Right lung (tissue), 2 donors: ENCODE measurements at regions not wholly inside any gene's neighbourhood (a gene's known extent, or its start where the extent isn't known, plus 50 kb on each side); places are given as distances from the start of the nearest gene placed in this dataset.

Experiments
- DNase-seq, 2 donors: peaks; one replicate each; pipeline ENCODE4 v3.0.0-alpha.2; 2013

DNA sequence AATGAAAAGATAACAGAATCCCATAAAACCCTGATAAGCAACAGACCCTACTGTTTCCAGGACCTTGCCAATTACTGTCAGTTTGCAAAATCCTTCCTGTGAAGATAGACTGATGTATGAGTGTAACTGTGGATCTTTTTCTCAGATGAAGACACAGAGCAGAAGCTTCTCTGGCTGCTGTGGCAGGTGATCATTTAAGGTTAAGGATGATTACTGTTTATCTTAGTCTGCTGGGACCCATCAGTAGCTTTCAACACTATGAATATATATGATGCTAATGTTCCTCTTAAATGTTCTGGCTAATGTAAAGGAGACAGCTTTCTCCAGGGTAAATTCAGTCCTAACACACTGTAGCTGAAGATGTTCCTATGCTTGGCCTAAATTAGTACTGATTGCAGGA lies 56.0 kb upstream of the CTTNBP2 start:
- no peak for DNase-seq

DNA sequence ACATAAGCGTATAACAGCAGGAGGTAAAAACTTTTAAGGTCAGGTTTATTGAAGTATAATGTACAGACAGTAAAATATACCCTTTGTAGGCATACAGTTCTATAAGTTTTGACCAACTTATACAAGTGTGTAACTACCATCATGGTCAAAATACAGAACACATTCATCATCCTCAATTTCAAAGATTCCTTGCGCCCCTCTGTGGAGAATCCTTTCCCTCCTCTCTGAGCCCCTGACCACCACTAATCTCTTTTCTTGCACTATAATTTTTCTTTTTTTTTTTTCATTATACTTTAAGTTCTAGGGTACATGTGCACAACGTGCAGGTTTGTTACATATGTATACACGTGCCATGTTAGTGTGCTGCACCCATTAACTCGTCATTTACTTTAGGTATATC lies 58.1 kb upstream of the CTTNBP2 start:
- DNase-seq = no peak

DNA sequence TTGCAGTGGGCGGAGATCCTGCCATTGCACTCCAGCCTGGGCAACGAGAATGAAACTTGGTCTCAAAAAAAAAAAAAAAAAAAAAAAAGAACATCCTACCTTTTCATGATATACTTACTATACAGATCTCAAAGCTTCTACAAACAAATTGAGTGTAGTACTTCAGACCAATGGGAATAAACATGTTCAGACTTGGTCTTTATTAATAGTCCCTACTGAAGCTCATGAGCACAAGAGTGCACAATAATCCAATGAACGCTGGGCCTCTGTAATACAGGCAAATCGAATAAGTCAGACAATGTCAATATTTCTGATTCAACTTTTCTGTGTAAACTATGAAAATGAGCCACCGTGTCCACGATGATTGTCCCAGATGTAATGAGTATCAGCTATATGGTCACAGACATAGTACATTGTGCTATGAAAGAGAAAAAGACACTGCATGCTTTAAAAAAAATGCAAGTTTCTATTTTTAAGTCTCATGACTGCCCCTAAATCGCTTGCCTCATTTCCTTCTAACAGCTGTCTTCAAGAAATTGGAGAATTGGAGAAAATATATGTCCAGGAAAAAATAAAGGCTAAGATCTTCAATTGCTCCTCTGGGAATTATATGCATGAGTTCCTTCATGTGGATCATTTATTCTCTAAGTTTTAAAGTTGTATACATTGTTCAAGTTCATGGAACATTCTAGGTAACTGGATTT lies 64.0 kb upstream of the CTTNBP2 start:
- DNase-seq = no peak

DNA sequence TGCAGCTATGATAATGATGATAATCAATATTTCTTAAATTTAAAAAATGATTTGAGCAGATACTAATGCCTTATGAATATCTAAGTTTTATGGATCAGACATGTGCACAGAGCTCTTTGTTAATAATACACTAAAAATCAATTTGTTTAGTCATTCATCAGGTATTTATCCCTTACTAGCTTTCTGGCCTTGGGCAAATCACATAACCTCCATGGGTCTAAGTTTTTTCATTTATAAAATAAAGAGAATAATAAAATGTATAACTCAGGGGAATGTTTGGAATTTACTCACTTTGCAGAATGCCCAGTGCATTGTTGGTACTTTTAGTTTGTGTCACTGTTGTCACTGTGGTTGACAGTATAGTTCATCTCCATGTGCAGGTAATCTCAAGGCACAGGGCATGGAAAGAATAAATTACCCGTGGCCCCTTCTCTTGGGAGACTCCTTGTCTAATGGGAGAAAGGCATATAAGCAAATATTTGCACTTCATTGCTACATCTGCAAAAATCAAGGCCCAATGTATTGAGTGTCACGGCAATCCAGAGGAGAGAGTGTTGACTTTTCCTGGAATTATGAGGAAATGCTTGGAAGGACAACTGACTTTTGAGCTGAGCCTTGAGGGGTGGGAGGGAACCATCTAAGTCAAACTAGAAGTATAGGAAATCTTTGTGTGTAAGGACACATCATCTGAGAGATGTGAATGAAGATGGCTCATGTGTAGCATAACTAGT lies 64.7 kb upstream of the CTTNBP2 start:
- DNase-seq = no peak

- DNase-seq = no peak
Measured at GRCh38 chr7:117941138-117941810, 68.0 kb upstream of the CTTNBP2 start.

DNA sequence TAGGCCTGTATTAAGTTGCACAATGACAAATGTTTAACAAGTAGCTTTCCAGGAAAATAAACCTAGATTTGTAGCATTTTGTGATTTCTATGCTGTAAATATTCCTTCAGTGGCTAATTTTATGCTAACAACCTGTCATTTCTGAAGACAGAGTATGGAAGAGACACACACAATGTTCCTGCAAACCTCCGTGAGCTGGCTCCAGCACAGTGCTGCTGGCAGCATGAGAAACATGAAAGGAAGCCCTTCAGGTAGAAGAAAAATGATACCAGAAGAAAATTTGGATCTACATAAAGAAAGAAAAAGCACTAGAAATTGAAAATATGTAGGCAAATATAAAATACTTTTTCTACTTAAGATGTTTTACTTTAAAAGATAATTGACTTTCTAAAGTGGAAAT lies 69.5 kb upstream of the CTTNBP2 start:
- DNase-seq = no peak

DNA sequence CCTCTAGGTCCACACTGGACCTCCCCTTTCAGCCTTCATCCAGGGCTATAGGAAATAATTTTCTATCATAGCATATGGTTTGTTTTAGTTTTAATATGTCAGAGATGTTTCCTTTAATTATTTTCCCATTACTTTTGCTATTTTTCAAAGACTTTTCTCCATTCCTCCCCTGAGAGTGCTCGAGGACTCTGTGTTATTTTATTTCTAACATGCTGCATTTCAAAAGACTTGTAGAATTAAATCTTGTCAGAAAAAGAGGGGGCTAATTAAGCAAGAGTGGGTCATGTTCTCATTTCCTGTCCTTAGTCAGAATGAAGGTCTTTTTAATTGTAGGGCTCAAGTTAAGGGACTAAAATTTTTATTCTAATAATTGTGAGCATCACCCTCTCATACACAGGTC lies 71.6 kb upstream of the CTTNBP2 start:
- DNase-seq = no peak

GRCh38 chr7:117946151-117946633 lies 73.0 kb upstream of the CTTNBP2 start:
- DNase-seq = no peak

GRCh38 chr7:117949232-117949631 lies 76.0 kb upstream of the CTTNBP2 start:
- DNase-seq = no peak

GRCh38 chr7:117950601-117951260 lies 77.5 kb upstream of the CTTNBP2 start:
- DNase-seq = no peak

GRCh38 chr7:117951285-117951684 lies 78.0 kb upstream of the CTTNBP2 start:
- DNase-seq = no peak

DNA sequence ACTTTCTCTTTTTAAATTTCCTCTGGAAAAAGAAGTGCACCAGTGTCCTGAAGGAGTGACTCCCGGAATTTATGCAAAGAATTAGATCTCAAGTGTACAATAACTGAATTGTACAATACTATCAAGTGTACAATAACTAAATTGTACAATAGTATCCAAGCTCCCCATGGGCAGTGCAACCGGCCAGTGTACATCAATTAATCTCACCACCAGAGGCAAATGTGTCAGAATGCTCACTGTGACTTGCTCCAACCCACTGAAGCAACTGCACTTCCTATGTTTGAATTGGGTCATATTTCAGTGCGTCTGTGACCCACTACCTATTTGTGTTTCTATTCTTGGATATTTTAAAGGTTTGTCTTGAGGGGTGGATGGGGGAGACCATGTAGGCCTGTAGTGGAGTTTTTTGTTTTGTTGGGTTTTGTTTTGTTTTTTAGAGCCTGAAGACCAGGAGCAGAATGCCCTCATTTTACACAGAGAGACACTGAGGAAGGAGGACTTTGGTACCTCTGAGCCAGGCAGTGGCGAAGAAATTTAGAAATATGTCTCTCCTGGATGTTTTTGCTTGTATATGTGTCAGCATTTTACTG lies 78.5 kb upstream of the CTTNBP2 start:
- no peak for DNase-seq

DNA sequence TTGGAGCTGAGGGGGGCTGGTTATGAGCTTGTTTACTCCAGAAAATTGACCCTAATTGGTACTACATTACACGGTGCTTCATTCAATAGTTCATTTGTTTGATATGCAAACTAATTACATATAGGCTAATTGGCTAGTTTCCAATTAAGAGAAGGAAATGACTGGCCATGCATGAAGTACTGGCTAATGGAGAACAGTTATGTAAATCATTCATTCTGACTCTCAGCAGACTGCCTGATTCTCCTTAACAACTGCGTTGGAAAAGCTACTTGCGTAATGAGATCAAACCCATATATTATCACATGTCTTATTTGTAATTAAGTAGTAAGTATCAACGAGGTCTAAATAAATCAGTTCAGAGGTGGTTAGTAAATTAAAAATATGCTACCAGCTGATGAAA lies 81.8 kb upstream of the CTTNBP2 start:
- DNase-seq = no peak

DNA sequence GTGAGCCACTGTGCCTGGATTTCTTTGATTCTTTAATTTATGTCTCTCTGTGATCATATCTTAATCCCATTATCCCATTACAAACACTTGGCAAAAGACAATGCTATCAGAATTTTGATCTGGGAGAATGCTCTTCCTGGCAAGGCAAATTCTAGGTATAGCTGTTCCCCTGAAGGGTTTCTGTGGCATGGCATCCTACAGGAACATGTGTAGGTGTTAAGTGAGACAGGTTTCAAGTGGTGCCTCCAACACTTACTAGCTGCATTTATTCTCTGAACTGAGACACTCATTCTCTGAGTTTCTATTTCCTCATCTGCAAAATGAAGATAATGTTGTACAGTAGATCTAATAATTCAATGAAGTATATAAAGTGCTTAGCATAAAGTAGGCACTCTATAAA lies 87.1 kb upstream of the CTTNBP2 start:
- DNase-seq = no peak

- DNase-seq = no peak
Measured at GRCh38 chr7:117961235-117961634, 88.0 kb upstream of the CTTNBP2 start.

- DNase-seq = no peak
Measured at GRCh38 chr7:117962366-117962994, 89.2 kb upstream of the CTTNBP2 start.

DNA sequence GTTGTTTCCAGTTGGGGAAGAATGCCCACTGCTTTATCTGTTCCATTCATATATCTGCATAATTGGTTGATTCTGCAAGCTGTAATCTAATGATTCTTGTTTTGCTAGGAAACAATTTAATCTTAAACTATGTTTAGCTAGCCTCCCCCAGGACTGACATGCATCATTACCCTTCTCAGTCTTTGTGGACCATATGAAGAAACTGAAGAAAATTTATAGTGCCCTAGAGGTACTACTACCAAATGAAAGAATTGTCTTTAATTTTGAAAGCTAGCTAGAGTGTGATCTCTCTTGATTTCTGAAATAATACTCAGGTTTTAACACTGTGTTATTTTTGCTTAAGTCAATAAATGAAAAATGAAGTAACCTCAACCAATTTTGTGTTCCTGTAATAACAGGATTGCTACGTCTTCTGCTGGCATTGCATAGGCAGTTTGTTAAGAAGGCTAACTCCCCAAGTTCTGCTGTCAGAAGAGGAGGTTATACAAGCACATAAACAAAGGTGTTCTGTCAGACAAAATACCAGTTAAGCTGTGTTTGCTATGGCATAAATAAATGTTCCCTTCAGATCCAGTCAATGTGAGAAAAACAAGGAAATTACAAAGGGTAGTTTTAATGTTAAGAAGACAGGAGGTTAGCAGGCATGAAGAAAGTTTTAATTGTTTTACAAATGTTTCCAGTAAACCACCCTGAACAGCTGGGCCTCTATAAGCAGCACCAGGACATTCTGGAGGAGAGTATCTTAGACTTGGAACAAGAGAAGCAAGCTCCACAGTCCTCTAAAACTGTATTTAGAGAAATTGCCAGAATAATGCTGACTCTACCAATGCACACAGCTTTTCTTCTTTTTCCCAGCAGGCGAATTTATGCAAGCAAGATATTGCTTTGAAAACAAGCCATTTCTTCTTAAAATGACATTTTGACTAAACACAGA lies 90.3 kb upstream of the CTTNBP2 start:
- DNase-seq = peak; percentile 34 to 55

DNA sequence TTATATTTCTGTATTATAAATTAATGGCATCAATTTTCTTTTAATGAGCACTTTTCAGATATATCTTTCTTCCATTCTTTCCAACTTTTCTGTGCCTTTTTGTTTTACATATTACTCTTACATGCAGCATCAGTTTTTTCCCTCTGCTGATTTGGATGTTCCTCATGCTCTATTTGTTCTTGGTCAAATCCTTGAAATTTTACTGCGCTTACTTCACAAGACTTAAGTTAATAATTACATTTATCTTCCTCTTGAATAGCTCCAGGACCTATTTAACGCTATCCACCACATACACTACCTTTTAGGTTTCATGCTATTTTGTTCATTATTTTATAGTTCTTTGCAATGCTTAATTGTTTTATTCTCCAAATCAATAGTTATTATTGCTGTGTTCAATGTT lies 97.6 kb upstream of the CTTNBP2 start:
- DNase-seq = no peak

DNA sequence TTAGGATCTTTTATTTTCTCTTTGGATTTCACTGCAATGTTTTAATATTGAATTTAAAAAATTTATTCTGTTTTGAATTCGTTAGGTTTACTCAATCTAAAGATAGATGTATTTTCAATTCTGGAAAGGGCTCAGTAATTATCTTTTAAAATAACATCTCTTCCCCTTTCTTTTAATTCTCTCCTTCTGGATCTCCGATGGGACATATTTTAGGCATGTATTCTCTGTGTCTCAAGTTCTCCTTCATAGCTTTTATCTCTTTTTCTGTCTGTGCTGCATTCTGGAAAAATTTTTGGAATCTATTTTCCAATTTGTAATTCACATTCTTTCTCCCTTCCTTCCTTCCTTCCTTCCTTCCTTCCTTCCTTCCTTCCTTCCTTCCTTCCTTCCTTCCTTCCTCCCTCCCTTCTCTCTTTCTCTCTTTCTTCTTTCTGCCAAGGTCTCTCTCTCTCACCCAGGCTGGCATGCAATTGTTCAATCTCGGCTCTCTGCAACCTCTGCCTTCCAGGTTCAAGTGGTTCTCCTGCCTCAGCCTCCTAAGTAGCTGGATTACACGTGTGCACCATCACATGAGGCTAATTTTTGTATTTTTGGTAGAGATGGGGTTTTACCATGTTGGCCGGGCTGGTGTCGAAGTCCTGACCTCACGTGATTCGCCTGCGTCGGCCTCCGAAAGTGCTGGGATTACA lies 98.5 kb upstream of the CTTNBP2 start:
- DNase-seq = no peak

- no peak for DNase-seq
Measured at GRCh38 chr7:117972606-117973005, 99.4 kb upstream of the CTTNBP2 start.
